Activated naive CD8-positive, alpha-beta T cell treated with anti-CD3 and anti-CD28 coated beads, Interleukin-2, amount 10 ng/mL, durations not matched to agents 7 days and 5 days (primary cell): ENCODE measurements at regions not wholly inside any gene's neighbourhood (a gene's known extent, or its start where the extent isn't known, plus 50 kb on each side); places are given as distances from the start of the nearest gene placed in this dataset.

Source experiments
- ATAC-seq: fragments of 150-1000 bp; cut with Tn5 transposase; one replicate; pipeline ENCODE4 v1.10.0; 2021; ENCODE audit warnings: low read depth, moderate library complexity
- POLR2A ChIA-PET: fragments of 350-600 bp; sonication (Branson Sonifier 250); formaldehyde crosslinking; loops from one replicate; lab custom pipeline; 2021; ENCODE audit warnings: antibody characterized with exemption; lab: Charles Lee
- DNase-seq: peaks from one replicate; pipeline ENCODE4 v3.0.0; 2021
- H3K27ac Mint-ChIP-seq: one replicate; pipeline ENCODE4 v1.8.0; 2022; ENCODE audit warnings: mild to moderate bottlenecking, mixed read lengths
- H3K27me3 Mint-ChIP-seq: one replicate; pipeline ENCODE4 v1.8.0; 2022; ENCODE audit warnings: mild to moderate bottlenecking, moderate library complexity, mixed read lengths
- H3K36me3 Mint-ChIP-seq: one replicate; pipeline ENCODE4 v1.8.0; 2021; ENCODE audit warnings: mild to moderate bottlenecking, mixed read lengths
- H3K4me1 Mint-ChIP-seq: one replicate; pipeline ENCODE4 v1.8.0; 2021; ENCODE audit warnings: mixed read lengths
- H3K4me3 Mint-ChIP-seq: one replicate; pipeline ENCODE4 v1.8.0; 2022; ENCODE audit warnings: mild to moderate bottlenecking, moderate library complexity, mixed read lengths
- H3K9me3 Mint-ChIP-seq: one replicate; pipeline ENCODE4 v1.8.0; 2021; ENCODE audit warnings: mixed read lengths

DNA sequence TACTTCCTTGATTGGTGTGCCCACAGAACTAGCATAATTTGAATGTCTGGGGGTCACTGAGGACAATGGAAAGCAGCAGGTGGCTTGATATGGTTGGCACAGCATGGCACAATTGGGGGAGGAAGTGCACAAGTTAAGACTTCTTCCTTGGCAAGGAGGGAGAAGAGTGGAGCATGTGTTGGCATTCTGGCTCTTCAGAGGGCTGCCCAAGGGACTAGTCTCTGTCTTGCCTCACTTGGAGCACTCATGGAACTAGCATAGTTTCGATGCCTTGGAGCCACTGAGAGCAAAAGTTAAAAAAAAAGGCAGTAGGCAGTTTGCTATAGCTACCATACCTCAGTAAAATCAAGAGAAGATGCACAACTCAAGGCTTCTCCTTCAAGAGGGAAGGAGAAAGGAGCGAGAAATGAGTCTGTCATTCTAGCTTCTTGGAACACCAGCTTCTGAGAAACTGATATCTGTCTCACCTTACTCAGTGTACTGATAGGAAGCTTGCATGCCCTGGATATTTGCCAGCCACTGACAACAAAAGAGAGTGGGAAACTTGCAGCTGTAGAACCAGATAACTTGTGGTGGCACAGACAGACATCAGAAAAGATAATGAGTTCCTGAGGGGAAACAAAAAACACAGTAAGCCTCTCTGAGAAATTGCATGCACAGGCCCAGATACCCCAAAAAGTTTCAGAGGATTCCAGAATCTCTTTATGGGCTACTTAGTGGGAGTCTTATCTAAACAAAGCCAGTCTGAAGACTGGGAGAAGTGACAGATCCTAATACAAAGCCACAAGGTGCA is 207.5 kb upstream of the SAMSN1 start:
- no peak overlapping the region for H3K4me3 Mint-ChIP-seq
- H3K27me3 Mint-ChIP-seq, result peaks cover 2% of the 10 kb centered on the region
- peak overlapping the region; percentile 11 for H3K27ac Mint-ChIP-seq
- peaks cover 17% of the 10 kb centered on the region for H3K36me3 Mint-ChIP-seq
- peaks cover 6% of the 10 kb centered on the region for H3K9me3 Mint-ChIP-seq
- H3K4me1 Mint-ChIP-seq, result peaks cover 18% of the 10 kb centered on the region
- DNase-seq (no peak), ATAC-seq (peak; percentile 61)
- POLR2A ChIA-PET, result interaction anchor here (1.5 kb wide), 1 partner anchor 10 kb away, joined by 5 read pairs; no protein-coding TSS in a partner anchor

DNA sequence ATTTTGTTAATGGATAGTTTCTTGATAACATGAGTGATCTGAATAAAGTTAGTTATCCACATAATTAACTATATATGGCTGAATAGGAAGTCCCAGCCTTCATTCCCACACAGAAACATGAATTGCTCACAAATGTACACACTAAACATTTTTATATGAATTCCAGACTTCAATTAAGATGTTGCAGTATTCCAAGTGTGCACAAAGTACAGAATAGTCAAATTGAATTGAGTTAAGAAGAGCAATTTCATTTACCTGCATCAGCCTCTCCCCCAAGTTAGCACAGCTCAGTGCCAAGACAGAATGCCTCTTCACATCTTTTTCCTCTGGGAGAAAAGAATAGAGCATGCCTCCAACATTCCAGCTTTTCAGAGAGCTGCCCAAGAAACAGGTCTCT is 207.0 kb upstream of the SAMSN1 start:
- peaks cover 18% of the 10 kb centered on the region for H3K4me1 Mint-ChIP-seq
- peak overlapping the region; percentile 11 for H3K27ac Mint-ChIP-seq
- H3K27me3 Mint-ChIP-seq, result peaks cover 2% of the 10 kb centered on the region
- H3K4me3 Mint-ChIP-seq, result no peak overlapping the region
- POLR2A ChIA-PET, result interaction anchor here (1.5 kb wide), 1 partner anchor 10 kb away, joined by 5 read pairs; no protein-coding TSS in a partner anchor
- DNase-seq (no peak), ATAC-seq (no peak)
- H3K9me3 Mint-ChIP-seq, result peaks cover 6% of the 10 kb centered on the region
- H3K36me3 Mint-ChIP-seq, result peaks cover 16% of the 10 kb centered on the region

DNA sequence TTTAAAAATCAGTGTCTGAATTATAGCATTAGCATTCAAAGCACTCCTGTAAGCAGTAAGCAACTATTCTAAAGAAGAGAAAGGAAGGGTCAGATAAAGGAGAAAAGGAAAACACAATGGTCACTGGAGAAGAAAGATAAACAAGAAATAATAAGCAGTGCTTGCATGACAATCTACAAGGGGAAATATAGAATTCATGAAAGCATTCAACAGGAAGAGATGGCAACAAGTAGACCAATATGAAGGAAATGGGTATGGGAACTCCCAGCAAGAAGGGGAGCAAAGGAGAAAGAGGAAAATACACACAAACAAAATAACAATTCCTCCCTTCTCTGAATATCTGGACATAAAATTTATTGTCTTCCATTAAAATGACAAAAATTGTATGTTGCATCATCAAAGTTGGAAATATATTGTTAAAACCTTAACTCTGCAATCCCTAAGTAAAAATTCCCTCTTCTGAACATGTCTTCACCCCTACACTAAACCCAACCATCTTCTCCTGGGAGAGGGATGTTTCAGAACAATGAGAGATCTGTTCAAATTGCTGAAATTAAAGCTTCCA is 206.3 kb upstream of the SAMSN1 start:
- H3K9me3 Mint-ChIP-seq, result peaks cover 6% of the 10 kb centered on the region
- H3K4me1 Mint-ChIP-seq, result peaks cover 18% of the 10 kb centered on the region
- H3K27me3 Mint-ChIP-seq, result peaks cover 2% of the 10 kb centered on the region
- no peak overlapping the region for H3K4me3 Mint-ChIP-seq
- POLR2A ChIA-PET, result no interaction called here
- H3K36me3 Mint-ChIP-seq, result peaks cover 16% of the 10 kb centered on the region
- DNase-seq (no peak), ATAC-seq (no peak)
- no peak overlapping the region for H3K27ac Mint-ChIP-seq

DNA sequence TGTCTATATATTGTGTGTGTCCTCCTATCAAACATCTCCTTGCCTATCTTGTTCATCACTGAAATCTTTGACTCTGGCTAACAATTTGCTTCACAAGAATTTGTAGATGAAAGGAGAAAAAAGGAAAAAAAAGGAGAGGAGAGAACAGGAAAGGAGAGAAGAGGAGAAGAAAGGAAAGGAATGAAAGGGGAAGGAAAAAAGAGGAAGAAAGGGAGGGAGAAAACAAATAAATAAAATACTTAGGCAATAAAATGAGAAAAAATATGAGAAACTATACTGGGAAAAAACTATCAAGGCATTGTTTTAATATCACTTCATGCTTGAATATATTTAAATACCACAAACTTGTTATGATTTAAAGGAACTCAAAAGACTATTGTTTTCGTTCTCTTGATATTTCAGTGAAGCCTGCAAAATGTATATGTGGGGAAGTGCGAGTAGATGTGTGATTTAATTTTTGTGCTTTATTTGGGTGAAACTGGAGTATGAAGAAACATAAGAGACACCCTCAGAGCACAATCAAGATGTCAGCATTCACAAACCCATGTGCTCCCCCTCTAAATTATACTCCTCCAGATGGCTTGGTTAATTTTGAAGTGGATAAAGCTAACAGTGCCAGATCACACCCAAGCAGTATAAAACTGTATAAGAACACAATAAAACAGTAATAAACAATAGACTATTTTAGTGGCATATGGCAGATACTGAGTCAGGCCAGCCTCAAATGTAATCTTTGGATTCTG is 205.7 kb upstream of the SAMSN1 start:
- peaks cover 6% of the 10 kb centered on the region for H3K9me3 Mint-ChIP-seq
- H3K36me3 Mint-ChIP-seq, result peaks cover 16% of the 10 kb centered on the region
- no peak overlapping the region for H3K27ac Mint-ChIP-seq
- peaks cover 18% of the 10 kb centered on the region for H3K4me1 Mint-ChIP-seq
- ATAC-seq (no peak), DNase-seq (no peak)
- POLR2A ChIA-PET, result no interaction called here
- peaks cover 2% of the 10 kb centered on the region for H3K27me3 Mint-ChIP-seq
- H3K4me3 Mint-ChIP-seq, result no peak overlapping the region

DNA sequence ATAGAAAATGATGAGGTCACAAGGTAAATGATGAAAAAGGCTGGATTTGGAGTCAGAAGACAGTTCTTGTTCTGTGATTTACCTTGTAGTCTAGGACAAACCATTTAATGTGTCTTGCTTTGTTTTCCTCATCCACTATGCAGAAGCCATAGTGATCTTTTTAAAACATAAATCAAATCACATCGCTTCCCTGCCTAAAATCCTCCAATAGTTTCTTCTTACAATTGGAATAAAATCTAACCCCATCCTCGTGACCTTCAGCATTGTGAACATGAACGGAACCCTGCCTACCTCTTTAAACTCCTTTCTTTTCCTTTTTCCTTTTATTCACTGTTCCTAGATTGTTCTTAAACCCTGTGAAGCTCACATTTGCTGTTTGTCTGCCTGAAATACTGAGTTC is 204.9 kb upstream of the SAMSN1 start:
- peaks cover 22% of the 10 kb centered on the region for H3K36me3 Mint-ChIP-seq
- POLR2A ChIA-PET, result no interaction called here

DNA sequence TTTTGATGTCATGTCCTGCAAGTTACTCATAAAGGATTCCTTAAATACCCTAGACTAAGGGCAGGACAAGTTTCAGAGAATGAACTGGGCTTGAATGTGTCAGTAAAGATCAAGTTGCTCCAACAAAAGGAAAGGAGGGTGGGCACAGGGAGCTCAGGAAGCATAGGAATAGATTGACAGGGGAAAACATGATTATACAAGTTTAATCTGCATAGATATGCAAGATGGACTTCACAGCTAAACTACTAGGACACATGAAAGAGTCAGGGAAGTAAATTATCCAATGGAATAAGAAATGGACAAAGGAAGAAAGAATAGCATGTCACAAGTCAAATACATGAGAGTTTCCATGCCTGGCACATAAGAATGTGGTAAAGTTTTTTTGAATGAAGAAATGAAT is 203.9 kb upstream of the SAMSN1 start:
- Mint-ChIP-seq H3K27ac (no peak overlapping the region), H3K4me3 (no peak overlapping the region), H3K27me3 (peaks cover 2% of the 10 kb centered on the region), H3K9me3 (peaks cover 9% of the 10 kb centered on the region), H3K36me3 (peaks cover 27% of the 10 kb centered on the region), H3K4me1 (peaks cover 18% of the 10 kb centered on the region)
- POLR2A ChIA-PET, result no interaction called here
- ATAC-seq, result no peak
- DNase-seq, result no peak

More for the DNA sequence above, 204.9 kb upstream of the SAMSN1 start:
- no peak overlapping the region for H3K27ac Mint-ChIP-seq
- H3K4me1 Mint-ChIP-seq, result peaks cover 18% of the 10 kb centered on the region
- no peak for DNase-seq
- H3K27me3 Mint-ChIP-seq, result peaks cover 2% of the 10 kb centered on the region
- no peak for ATAC-seq
- no peak overlapping the region for H3K4me3 Mint-ChIP-seq
- peaks cover 9% of the 10 kb centered on the region for H3K9me3 Mint-ChIP-seq

DNA sequence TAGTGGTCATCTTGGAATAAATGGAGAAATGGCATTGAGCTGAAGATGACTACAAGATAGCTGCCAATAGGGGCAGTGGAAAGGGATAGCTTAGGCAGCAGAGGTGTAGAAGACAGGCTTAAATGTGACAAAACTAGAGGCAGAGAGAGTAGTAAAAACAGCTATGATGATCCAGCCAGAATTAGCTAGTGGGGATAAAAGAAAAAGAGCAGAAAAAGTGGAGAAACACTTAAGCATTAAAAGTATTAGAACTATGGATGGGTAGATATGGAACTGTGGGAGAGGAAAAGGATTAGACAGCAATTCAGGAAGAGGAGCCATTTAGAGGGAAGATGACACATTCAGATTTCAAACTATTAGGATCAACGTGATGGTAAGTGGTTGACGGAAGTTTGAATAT is 202.5 kb upstream of the SAMSN1 start:
- POLR2A ChIA-PET, result no interaction called here

DNA sequence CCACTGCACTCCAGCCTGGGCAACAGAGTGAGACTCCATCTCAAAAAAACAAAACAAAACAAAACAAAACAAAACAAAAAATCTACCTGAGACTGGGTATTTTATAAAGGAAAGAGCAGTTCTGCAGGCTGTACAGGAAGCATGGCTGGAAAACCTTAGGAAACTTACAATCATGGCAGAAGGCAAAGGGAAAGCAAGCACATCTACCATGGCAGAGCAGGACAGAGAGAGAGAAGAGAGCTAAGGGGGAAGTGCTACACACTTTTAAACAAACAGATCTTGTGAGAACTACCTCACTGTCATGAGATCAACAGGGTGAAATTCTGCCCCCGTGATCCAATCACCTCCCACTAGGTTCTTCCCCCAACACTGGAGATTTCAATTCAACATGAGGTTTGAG is 198.3 kb upstream of the SAMSN1 start:
- Mint-ChIP-seq H3K9me3 (peaks cover 10% of the 10 kb centered on the region), H3K4me1 (peaks cover 6% of the 10 kb centered on the region), H3K27me3 (peaks cover 4% of the 10 kb centered on the region), H3K4me3 (no peak overlapping the region), H3K36me3 (peaks cover 30% of the 10 kb centered on the region), H3K27ac (no peak overlapping the region)
- DNase-seq, result no peak
- POLR2A ChIA-PET, result no interaction called here
- ATAC-seq, result no peak

More for the DNA sequence above, 202.5 kb upstream of the SAMSN1 start:
- no peak overlapping the region for H3K27ac Mint-ChIP-seq
- H3K4me3 Mint-ChIP-seq, result no peak overlapping the region
- peaks cover 13% of the 10 kb centered on the region for H3K4me1 Mint-ChIP-seq
- peaks cover 9% of the 10 kb centered on the region for H3K9me3 Mint-ChIP-seq
- peaks cover 3% of the 10 kb centered on the region for H3K27me3 Mint-ChIP-seq
- DNase-seq (no peak), ATAC-seq (no peak)
- H3K36me3 Mint-ChIP-seq, result peaks cover 30% of the 10 kb centered on the region

DNA sequence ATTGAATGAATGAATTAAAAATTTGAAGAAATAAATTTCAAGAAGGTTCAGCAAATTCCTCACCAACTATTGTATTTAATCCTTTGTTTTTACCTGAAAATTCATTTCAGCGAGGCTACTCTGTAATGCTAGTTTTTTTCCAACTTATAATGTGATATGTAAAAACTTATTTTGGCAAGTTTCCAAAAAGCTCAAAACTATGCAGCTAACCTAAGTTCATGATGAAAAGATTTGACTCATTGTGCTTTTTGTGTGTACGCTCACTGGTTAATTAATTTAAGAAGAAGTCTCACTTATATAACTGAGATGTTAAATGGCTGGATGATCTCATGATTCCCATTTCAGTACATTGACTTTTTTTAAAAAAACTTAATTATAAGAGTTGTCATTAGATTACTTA is 196.0 kb upstream of the SAMSN1 start:
- Mint-ChIP-seq H3K4me3 (no peak overlapping the region), H3K27ac (no peak overlapping the region), H3K36me3 (peaks cover 39% of the 10 kb centered on the region), H3K9me3 (peaks cover 10% of the 10 kb centered on the region), H3K27me3 (peaks cover 2% of the 10 kb centered on the region), H3K4me1 (peaks cover 16% of the 10 kb centered on the region)
- ATAC-seq (no peak), DNase-seq (no peak)
- POLR2A ChIA-PET, result no interaction called here

DNA sequence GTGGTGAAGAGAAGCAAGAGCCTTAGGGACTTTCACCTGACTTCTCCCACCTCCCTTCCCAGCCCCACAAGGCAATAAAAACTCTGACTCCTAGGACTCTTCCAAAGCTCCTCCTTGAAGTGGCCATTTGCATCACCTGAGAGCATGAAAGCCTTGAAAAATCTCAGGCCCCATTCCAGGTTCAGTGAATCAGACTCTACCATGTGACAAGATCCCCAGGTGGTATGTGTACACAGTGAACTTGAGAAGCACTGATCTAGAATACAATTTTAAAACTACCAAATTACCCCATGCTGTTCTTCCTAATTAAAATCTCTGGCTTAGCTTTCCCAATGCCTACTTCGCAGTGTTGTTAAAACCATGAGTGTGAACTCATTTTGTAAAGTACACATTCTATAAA is 195.1 kb upstream of the SAMSN1 start:
- Mint-ChIP-seq H3K36me3 (peaks cover 35% of the 10 kb centered on the region), H3K4me3 (no peak overlapping the region), H3K4me1 (peaks cover 23% of the 10 kb centered on the region), H3K9me3 (peaks cover 8% of the 10 kb centered on the region), H3K27me3 (peaks cover 2% of the 10 kb centered on the region), H3K27ac (no peak overlapping the region)
- ATAC-seq (no peak), DNase-seq (no peak)
- POLR2A ChIA-PET, result no interaction called here

DNA sequence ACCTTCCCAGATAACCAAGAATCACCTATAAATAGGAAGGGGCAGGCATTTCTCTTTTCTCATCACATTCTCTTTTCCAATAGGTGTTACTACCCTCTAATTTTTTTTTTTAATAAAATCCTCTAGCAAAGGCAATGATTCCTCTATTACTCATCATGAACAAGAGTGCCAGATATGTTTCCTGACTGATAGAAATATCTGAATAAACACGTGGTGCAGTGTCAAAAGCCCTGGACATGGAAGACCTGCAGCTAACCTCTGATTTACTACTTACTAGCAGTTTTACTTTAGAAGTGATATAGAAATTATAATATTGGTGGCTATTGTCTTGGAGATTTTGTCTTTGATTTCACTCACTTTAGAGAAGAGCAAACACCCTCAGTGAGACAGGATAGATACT is 194.6 kb upstream of the SAMSN1 start:
- no peak for ATAC-seq
- peaks cover 6% of the 10 kb centered on the region for H3K9me3 Mint-ChIP-seq
- H3K36me3 Mint-ChIP-seq, result peaks cover 31% of the 10 kb centered on the region
- DNase-seq, result no peak
- peaks cover 2% of the 10 kb centered on the region for H3K27me3 Mint-ChIP-seq
- no peak overlapping the region for H3K27ac Mint-ChIP-seq
- POLR2A ChIA-PET, result no interaction called here
- H3K4me1 Mint-ChIP-seq, result peaks cover 27% of the 10 kb centered on the region
- no peak overlapping the region for H3K4me3 Mint-ChIP-seq

DNA sequence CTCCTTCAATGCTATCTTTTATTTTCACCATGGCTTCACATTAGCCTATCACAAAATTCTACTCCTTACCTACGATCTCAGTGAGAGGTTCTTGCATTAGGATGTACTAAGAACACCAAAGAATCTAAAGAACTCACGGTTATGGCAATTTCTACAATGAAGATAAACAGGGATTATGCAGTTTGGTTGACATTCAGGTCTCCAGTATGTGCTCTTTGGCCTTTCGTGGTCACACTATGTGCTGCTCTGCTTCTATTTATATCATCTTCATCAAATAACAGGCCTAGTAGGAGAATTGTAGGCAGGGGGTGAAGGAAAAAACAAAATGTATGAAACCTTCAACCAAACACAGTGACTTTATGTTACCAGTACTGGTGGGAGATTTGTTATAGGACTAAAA is 194.0 kb upstream of the SAMSN1 start:
- Mint-ChIP-seq H3K4me1 (peaks cover 32% of the 10 kb centered on the region), H3K27ac (no peak overlapping the region), H3K9me3 (peaks cover 6% of the 10 kb centered on the region), H3K36me3 (peaks cover 33% of the 10 kb centered on the region), H3K4me3 (no peak overlapping the region), H3K27me3 (peaks cover 2% of the 10 kb centered on the region)
- DNase-seq, result no peak
- POLR2A ChIA-PET, result no interaction called here
- no peak for ATAC-seq

DNA sequence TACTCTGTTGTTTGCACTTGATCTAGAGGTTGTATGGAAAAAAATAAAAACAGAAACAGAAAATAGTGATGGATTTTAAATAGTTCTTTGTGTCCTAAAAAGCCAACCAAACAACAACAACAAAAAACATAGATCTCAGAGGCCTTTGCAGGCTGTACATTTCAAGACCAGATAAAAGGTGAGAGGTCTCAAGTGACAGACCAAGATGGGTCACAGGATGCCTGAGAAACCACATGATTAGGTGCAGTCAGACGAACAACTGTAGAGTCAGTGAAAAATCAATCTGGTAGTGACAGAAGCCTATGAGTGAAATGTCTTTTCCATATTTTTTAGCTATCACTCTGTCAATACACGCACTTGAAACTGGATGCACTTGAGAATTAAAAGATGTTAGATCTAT is 193.5 kb upstream of the SAMSN1 start:
- H3K27ac Mint-ChIP-seq, result peak overlapping the region; percentile 18
- H3K36me3 Mint-ChIP-seq, result peaks cover 35% of the 10 kb centered on the region
- H3K4me3 Mint-ChIP-seq, result no peak overlapping the region
- DNase-seq (no peak), ATAC-seq (no peak)
- peaks cover 5% of the 10 kb centered on the region for H3K9me3 Mint-ChIP-seq
- H3K4me1 Mint-ChIP-seq, result peaks cover 32% of the 10 kb centered on the region
- H3K27me3 Mint-ChIP-seq, result peaks cover 2% of the 10 kb centered on the region
- POLR2A ChIA-PET, result no interaction called here
